ENCODE measurements at regions not wholly inside any gene's neighbourhood (a gene's known extent, or its start where the extent isn't known, plus 50 kb on each side); places are given as distances from the start of the nearest gene placed in this dataset.

DNA sequence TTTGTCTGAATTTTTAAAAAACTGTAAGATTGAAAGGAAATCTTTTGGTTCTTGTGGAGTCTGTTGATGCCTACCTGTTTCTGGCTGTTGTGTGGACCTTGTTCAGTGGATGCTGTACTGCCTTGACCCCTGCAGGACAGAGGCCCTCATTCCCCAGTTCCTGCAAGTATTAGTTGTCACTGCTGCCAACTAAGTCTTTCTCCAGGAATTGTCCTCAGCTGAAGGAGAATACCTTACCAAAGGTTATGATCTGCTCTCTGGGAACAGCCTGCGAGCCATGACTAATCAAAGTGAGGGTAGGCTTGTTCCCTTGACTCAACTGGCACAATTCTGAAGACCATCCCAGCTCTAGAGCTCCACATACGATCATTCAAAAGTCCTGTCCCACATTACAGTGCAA lies 145.3 kb upstream of the FST start:
- no peaks in the 10 kb centered on the region for H3K36me3 ChIP-seq
- H3K27me3 ChIP-seq, result no peaks in the 10 kb centered on the region
- TF ChIP-seq POLR2AphosphoS5 (IDR thresholded peaks at IDR 0.05), result no peak
- no peak for TF ChIP-seq EP300 (IDR thresholded peaks at IDR 0.05; ENCODE audit: low read depth)
- no peak for TF ChIP-seq POLR2A (IDR thresholded peaks at IDR 0.05)
- TF ChIP-seq, protein P1, sequence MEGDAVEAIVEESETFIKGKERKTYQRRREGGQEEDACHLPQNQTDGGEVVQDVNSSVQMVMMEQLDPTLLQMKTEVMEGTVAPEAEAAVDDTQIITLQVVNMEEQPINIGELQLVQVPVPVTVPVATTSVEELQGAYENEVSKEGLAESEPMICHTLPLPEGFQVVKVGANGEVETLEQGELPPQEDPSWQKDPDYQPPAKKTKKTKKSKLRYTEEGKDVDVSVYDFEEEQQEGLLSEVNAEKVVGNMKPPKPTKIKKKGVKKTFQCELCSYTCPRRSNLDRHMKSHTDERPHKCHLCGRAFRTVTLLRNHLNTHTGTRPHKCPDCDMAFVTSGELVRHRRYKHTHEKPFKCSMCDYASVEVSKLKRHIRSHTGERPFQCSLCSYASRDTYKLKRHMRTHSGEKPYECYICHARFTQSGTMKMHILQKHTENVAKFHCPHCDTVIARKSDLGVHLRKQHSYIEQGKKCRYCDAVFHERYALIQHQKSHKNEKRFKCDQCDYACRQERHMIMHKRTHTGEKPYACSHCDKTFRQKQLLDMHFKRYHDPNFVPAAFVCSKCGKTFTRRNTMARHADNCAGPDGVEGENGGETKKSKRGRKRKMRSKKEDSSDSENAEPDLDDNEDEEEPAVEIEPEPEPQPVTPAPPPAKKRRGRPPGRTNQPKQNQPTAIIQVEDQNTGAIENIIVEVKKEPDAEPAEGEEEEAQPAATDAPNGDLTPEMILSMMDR (IDR thresholded peaks at IDR 0.05), result no peak
- no peak overlapping the region for H3K4me3 ChIP-seq
- no peaks in the 10 kb centered on the region for H3K4me1 ChIP-seq
- intact Hi-C loops (cut with DNase I; ENCODE audit: low total_unique reads), result no loop called here
- in situ Hi-C loops (cut with MboI; ENCODE audit: low pct_ligation_motif_present in 1 of 4, low pct_unique_long_range_greater_than_20kb in 1 of 4, low sequenced_read_pairs in 3 of 4), result no loop called here
- H3K27ac ChIP-seq, result no peak overlapping the region
- no peaks in the 10 kb centered on the region for H3K9me3 ChIP-seq
- 80% methylated on average over 2 of the region's 2 CpGs; no CpG with 5 or more reads in 1 of the 2 donors for WGBS, 2 donors (ENCODE audit: low coverage in 1 of 2)
- no peak for DNase-seq

DNA sequence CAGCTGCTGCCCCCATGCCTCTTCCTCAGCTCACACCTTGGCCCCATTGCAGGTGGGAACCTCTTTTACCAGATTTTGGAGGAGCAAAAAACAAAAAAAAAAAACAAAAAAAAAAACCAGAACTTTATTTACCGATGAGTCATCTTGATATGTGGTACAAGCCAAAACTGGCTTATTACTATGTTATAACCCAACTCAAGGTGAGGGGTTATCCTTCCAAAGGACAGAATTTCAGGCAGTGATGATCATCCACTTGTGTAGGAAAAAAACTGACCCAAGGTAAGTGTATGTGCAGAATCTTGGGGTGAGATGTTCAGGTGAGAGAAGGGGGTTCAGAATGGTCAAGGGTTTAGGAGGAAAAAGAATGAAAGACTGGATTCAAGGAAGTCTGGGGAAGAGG lies 142.6 kb upstream of the FST start:
- H3K4me3 ChIP-seq, result no peak overlapping the region
- 86 to 100% methylated on average over 1 of the region's 1 CpG for WGBS, 2 donors (ENCODE audit: low coverage in 1 of 2)
- H3K27ac ChIP-seq, result no peak overlapping the region
- no peaks in the 10 kb centered on the region for H3K4me1 ChIP-seq
- intact Hi-C loops (cut with DNase I; ENCODE audit: low total_unique reads) (no loop called here), in situ Hi-C loops (cut with MboI; ENCODE audit: low pct_ligation_motif_present in 1 of 4, low pct_unique_long_range_greater_than_20kb in 1 of 4, low sequenced_read_pairs in 3 of 4) (no loop called here)
- no peaks in the 10 kb centered on the region for H3K9me3 ChIP-seq
- H3K36me3 ChIP-seq, result no peaks in the 10 kb centered on the region
- DNase-seq, result no peak
- no peaks in the 10 kb centered on the region for H3K27me3 ChIP-seq
- TF ChIP-seq EP300 (IDR thresholded peaks at IDR 0.05; ENCODE audit: low read depth) (no peak), POLR2AphosphoS5 (IDR thresholded peaks at IDR 0.05) (no peak), POLR2A (IDR thresholded peaks at IDR 0.05) (no peak)
- TF ChIP-seq, protein P1 (IDR thresholded peaks at IDR 0.05), result no peak

DNA sequence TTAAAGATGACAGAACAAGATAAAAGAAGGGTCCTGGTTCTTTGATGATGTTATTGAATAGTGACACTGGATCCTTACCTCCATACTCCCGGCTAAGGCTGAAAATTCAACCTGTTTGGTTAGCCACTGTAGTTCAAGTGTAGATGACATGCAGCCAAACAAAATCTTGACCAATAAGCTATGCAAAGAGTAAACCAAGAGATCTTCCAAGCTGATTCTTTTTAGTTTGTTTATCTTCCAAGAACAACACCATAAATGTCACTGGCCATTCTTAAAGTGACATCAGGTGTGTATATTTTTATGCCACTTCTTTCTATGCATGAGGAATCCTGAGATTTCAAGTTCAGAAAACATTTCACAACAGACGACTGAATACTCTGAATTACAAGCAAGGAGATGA lies 141.5 kb upstream of the FST start:
- H3K36me3 ChIP-seq, result no peaks in the 10 kb centered on the region
- H3K4me1 ChIP-seq, result no peaks in the 10 kb centered on the region
- H3K9me3 ChIP-seq, result no peaks in the 10 kb centered on the region
- TF ChIP-seq, protein P1 (IDR thresholded peaks at IDR 0.05), result no peak
- no peak for TF ChIP-seq EP300 (IDR thresholded peaks at IDR 0.05; ENCODE audit: low read depth)
- no peak for TF ChIP-seq POLR2AphosphoS5 (IDR thresholded peaks at IDR 0.05)
- TF ChIP-seq POLR2A (IDR thresholded peaks at IDR 0.05), result no peak
- 66 to 91% methylated on average over 2 of the region's 2 CpGs for WGBS, 2 donors (ENCODE audit: low coverage in 1 of 2)
- H3K27me3 ChIP-seq, result no peaks in the 10 kb centered on the region
- DNase-seq, result no peak
- in situ Hi-C loops (cut with MboI; ENCODE audit: low pct_ligation_motif_present in 1 of 4, low pct_unique_long_range_greater_than_20kb in 1 of 4, low sequenced_read_pairs in 3 of 4) (no loop called here), intact Hi-C loops (cut with DNase I; ENCODE audit: low total_unique reads) (no loop called here)
- H3K27ac ChIP-seq, result no peak overlapping the region
- no peak overlapping the region for H3K4me3 ChIP-seq

DNA sequence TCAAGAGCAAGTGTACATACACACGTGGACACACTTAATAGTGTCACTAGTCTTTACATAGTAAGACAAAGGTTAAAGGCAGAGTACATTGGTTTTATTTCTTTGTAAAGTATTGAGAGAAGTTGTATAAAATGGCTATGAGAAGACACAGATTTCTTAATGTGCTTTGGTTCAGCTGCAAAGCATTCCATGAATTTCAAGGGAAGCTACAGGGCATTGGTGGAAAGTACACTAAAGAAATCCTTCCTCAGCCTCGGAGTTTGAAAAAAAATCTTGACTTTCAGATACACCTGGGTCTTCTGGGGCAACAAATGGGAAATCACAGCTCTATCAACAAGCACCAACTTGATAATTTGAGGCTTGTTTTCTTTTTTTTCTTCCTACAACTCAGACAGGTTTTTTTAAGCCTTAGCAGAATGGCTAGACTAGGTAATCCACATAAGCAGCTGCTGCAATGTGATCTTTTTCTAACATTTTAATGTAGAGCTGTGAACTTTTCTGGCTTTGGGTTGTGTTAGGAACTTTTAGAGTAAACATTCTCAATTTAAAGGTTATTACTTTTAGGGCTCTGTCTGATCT lies 140.4 kb upstream of the FST start:
- Histone ChIP-seq H3K27me3 (no peaks in the 10 kb centered on the region), H3K4me3 (no peak overlapping the region), H3K27ac (no peak overlapping the region), H3K36me3 (no peaks in the 10 kb centered on the region), H3K4me1 (no peaks in the 10 kb centered on the region), H3K9me3 (no peaks in the 10 kb centered on the region)
- DNase-seq, result no peak
- WGBS, 2 donors (ENCODE audit: low coverage in 1 of 2), result 56 to 61% methylated on average over 2 of the region's 2 CpGs
- in situ Hi-C loops (cut with MboI; ENCODE audit: low pct_ligation_motif_present in 1 of 4, low pct_unique_long_range_greater_than_20kb in 1 of 4, low sequenced_read_pairs in 3 of 4), result no loop called here
- intact Hi-C loops (cut with DNase I; ENCODE audit: low total_unique reads), result no loop called here
- no peak for TF ChIP-seq POLR2AphosphoS5 (IDR thresholded peaks at IDR 0.05)
- TF ChIP-seq EP300 (IDR thresholded peaks at IDR 0.05; ENCODE audit: low read depth), result no peak
- TF ChIP-seq, protein P1 (IDR thresholded peaks at IDR 0.05), result no peak
- TF ChIP-seq POLR2A (IDR thresholded peaks at IDR 0.05), result no peak
